Glutamatergic neuron (in vitro differentiated cells): ENCODE measurements at regions not wholly inside any gene's neighbourhood (a gene's known extent, or its start where the extent isn't known, plus 50 kb on each side); places are given as distances from the start of the nearest gene placed in this dataset.
A peak's percentile ranks its signal among the peaks of the same experiment; 100 is the strongest.

ENCODE experiments used
- DNase-seq: peaks from one replicate; pipeline ENCODE4 v3.0.0; 2022
- H3K27ac Mint-ChIP-seq: one replicate; pipeline ENCODE4 v1.8.0; 2020; ENCODE audit warnings: mild to moderate bottlenecking, mixed read lengths, inconsistent platforms; ENCODE audit not compliant: unreplicated experiment
- H3K27me3 Mint-ChIP-seq: one replicate; pipeline ENCODE4 v1.8.0; 2020; ENCODE audit warnings: mild to moderate bottlenecking, moderate library complexity, mixed read lengths, inconsistent platforms; ENCODE audit not compliant: unreplicated experiment
- H3K36me3 Mint-ChIP-seq: one replicate; pipeline ENCODE4 v1.8.0; 2020; ENCODE audit warnings: mild to moderate bottlenecking, mixed read lengths, inconsistent platforms; ENCODE audit not compliant: unreplicated experiment
- H3K4me1 Mint-ChIP-seq: one replicate; pipeline ENCODE4 v1.8.0; 2020; ENCODE audit warnings: mild to moderate bottlenecking, low read depth, mixed read lengths, inconsistent platforms; ENCODE audit not compliant: unreplicated experiment
- H3K4me3 Mint-ChIP-seq: one replicate; pipeline ENCODE4 v1.8.0; 2020; ENCODE audit warnings: mild to moderate bottlenecking, mixed read lengths, inconsistent platforms; ENCODE audit not compliant: unreplicated experiment
- H3K9me3 Mint-ChIP-seq: one replicate; pipeline ENCODE4 v1.8.0; 2020; ENCODE audit warnings: mild to moderate bottlenecking, moderate library complexity, mixed read lengths, inconsistent platforms; ENCODE audit not compliant: unreplicated experiment
- TF ChIP-seq, protein P1 (sequence below): fragments of 200-600 bp; sonication (generic); IDR thresholded peaks from one replicate; pipeline ENCODE4 v1.5.0; 2021; ENCODE audit not compliant: partially characterized antibody, unreplicated experiment

DNA sequence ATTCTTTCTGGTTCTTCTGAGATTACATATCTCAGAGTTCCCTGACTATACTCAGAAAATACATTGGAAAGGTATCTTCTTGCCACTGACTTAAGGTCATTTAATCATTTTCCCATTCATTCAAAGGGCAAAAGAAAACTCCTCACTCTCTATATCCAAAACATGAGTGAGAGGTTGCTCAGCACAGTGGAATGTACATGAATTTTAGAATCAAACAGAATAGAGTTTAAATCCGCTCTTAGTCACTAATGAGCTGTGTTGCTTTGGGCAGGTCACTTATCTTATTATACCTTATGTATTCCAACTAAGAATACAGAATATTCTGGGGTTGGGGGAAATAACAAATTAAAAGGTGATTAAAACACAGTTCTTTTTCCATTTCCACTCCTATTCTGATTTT, 452.6 kb upstream of the KLF12 start:
- DNase-seq: no peak
- Mint-ChIP-seq H3K4me1 (no peaks in the 10 kb centered on the region), H3K9me3 (no peaks in the 10 kb centered on the region), H3K36me3 (no peaks in the 10 kb centered on the region), H3K27me3 (no peaks in the 10 kb centered on the region), H3K27ac (no peak overlapping the region), H3K4me3 (no peak overlapping the region)
- TF ChIP-seq, protein P1, sequence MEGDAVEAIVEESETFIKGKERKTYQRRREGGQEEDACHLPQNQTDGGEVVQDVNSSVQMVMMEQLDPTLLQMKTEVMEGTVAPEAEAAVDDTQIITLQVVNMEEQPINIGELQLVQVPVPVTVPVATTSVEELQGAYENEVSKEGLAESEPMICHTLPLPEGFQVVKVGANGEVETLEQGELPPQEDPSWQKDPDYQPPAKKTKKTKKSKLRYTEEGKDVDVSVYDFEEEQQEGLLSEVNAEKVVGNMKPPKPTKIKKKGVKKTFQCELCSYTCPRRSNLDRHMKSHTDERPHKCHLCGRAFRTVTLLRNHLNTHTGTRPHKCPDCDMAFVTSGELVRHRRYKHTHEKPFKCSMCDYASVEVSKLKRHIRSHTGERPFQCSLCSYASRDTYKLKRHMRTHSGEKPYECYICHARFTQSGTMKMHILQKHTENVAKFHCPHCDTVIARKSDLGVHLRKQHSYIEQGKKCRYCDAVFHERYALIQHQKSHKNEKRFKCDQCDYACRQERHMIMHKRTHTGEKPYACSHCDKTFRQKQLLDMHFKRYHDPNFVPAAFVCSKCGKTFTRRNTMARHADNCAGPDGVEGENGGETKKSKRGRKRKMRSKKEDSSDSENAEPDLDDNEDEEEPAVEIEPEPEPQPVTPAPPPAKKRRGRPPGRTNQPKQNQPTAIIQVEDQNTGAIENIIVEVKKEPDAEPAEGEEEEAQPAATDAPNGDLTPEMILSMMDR: no peak

- peaks cover 2% of the 10 kb centered on the region for H3K27me3 Mint-ChIP-seq
- TF ChIP-seq, protein P1: no peak
- H3K27ac Mint-ChIP-seq: no peak overlapping the region
- no peaks in the 10 kb centered on the region for H3K36me3 Mint-ChIP-seq
- peak overlapping the region; percentile 76 for H3K4me3 Mint-ChIP-seq
- no peak for DNase-seq
- peaks cover 1% of the 10 kb centered on the region for H3K9me3 Mint-ChIP-seq
- H3K4me1 Mint-ChIP-seq: peaks cover 8% of the 10 kb centered on the region
Observed at GRCh38 chr13:74576420-74576819, 442.2 kb upstream of the KLF12 start.

- H3K4me1 Mint-ChIP-seq: peaks cover 8% of the 10 kb centered on the region
- peaks cover 2% of the 10 kb centered on the region for H3K27me3 Mint-ChIP-seq
- H3K27ac Mint-ChIP-seq: peak overlapping the region; percentile 53
- peak overlapping the region; percentile 83 for H3K4me3 Mint-ChIP-seq
- H3K9me3 Mint-ChIP-seq: peaks cover 1% of the 10 kb centered on the region
- TF ChIP-seq, protein P1: no peak
- DNase-seq: peak; percentile 76
- H3K36me3 Mint-ChIP-seq: no peaks in the 10 kb centered on the region
Observed at GRCh38 chr13:74575729-74576125, 441.5 kb upstream of the KLF12 start.

DNA sequence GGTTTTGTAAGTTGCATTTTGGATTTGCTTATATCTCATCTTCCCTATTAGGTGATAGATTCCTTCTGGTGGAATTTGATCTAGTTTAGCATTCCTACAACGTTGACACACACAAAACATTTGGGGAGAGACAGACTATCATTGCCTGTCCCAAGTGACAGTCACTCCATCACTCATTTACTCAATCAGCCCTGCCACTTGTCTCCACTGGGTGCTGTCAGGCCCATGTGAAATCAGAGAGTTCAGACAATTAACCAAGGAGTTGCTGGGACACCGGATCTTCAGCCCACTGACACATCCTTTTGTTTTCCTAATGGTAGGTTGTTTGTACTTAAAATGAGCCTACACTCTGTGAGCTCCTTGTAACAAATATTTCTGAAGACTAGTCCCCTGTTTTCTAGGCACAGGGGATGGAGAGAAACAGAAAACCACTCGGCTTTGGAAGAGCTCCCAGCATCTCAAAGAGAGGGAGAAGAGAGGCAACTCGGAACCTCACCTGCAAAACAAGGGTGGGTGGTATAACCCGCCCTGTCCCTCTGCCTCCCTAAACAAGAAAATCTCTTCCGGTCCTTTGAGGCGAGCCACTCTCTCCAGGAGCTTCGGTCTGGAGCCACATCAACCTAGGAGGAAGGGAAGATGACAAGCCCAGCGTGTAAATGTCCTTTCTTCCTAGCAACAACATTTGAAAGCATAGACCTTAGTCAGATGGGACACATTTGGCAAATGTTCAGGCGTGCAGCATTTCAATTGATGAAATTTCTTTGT, 440.9 kb upstream of the KLF12 start:
- DNase-seq: no peak
- no peak overlapping the region for H3K27ac Mint-ChIP-seq
- no peaks in the 10 kb centered on the region for H3K36me3 Mint-ChIP-seq
- peaks cover 1% of the 10 kb centered on the region for H3K9me3 Mint-ChIP-seq
- TF ChIP-seq, protein P1: no peak
- peaks cover 2% of the 10 kb centered on the region for H3K27me3 Mint-ChIP-seq
- peaks cover 8% of the 10 kb centered on the region for H3K4me1 Mint-ChIP-seq
- peak overlapping the region; percentile 83 for H3K4me3 Mint-ChIP-seq

- Mint-ChIP-seq H3K4me1 (peaks cover 8% of the 10 kb centered on the region), H3K27me3 (peaks cover 2% of the 10 kb centered on the region)
- peak; percentile 60 for DNase-seq
Observed at GRCh38 chr13:74573654-74574053, 439.4 kb upstream of the KLF12 start.

More at GRCh38 chr13:74573654-74574053, 439.4 kb upstream of the KLF12 start:
- Mint-ChIP-seq H3K4me3 (no peak overlapping the region), H3K9me3 (no peaks in the 10 kb centered on the region), H3K27ac (no peak overlapping the region), H3K36me3 (no peaks in the 10 kb centered on the region)
- TF ChIP-seq, protein P1: no peak
